Esophagus muscularis mucosa (tissue), 4 donors: ENCODE measurements at regions not wholly inside any gene's neighbourhood (a gene's known extent, or its start where the extent isn't known, plus 50 kb on each side); places are given as distances from the start of the nearest gene placed in this dataset.
"Not testable (repeated sequence)": the region's sequence is repeated elsewhere in the genome, so short reads cannot be mapped to it uniquely, and the experiment has no call there.

Experiments
- DNase-seq: peaks from one replicate; pipeline ENCODE4 v3.0.0-alpha.2; 2017; ENCODE audit errors: extremely low spot score
- H3K27ac ChIP-seq, 4 donors: fragments of 200-600 bp; sonication (generic); replicated peaks in 1 of 4; 1 replicate in 3 of 4; 2 replicates in 1 of 4; pipeline ENCODE4 v1.5.1; 2016 to 2019; ENCODE audit warnings: mild to moderate bottlenecking in 1 of 4
- H3K27me3 ChIP-seq, 4 donors: fragments of 200-600 bp; sonication (generic); one replicate each; pipeline versions ENCODE4 v1.5.1 to v1.6.0; 2016 to 2019
- H3K36me3 ChIP-seq, 4 donors: fragments of 200-600 bp; sonication (generic); one replicate each; pipeline ENCODE4 v1.5.1; 2016 to 2019
- H3K4me1 ChIP-seq, 4 donors: fragments of 200-600 bp; sonication (generic); one replicate each; pipeline ENCODE4 v1.5.1; 2016 to 2019
- H3K4me3 ChIP-seq, 4 donors: fragments of 200-600 bp; sonication (generic); 1 replicate in 2 of 4; 2 replicates in 2 of 4; pipeline ENCODE4 v1.5.1; 2016 to 2019; ENCODE audit warnings: mild to moderate bottlenecking in 4 of 4, moderate library complexity in 1 of 4
- H3K9me3 ChIP-seq, 4 donors: fragments of 200-600 bp; sonication (generic); 1 replicate in 3 of 4; 2 replicates in 1 of 4; pipeline ENCODE4 v1.5.1; 2016 to 2019
- EP300 ChIP-seq: sonication (generic); formaldehyde crosslinking; IDR thresholded peaks from one replicate; pipeline ENCODE4 v1.6.1; 2017; ENCODE audit warnings: antibody characterized with exemption
- POLR2A ChIP-seq: fragments of 450-650 bp; IDR thresholded peaks from one replicate; pipeline ENCODE4 v1.6.1; 2017; ENCODE audit warnings: antibody characterized with exemption, moderate library complexity, mild to moderate bottlenecking, low read depth
- POLR2AphosphoS5 ChIP-seq, 2 donors: sonication (generic); formaldehyde crosslinking; IDR thresholded peaks; one replicate each; pipeline ENCODE4 v1.6.1; 2017; ENCODE audit warnings: antibody characterized with exemption in 2 of 2
- WGBS: methylation state at CpG from one replicate; pipeline ENCODE4 v1.1.5; 2018; 5-methylcytosine and 5-hydroxymethylcytosine counted together
- intact Hi-C: fragments of 100-400 bp; cut with DNase I; formaldehyde crosslinking; loops from one replicate; pipeline ENCODE4 v1.15.1; 2023
- TF ChIP-seq, protein P1 (sequence below), 3 experiments: fragments of 200-600 bp in 2 of 3; fragments of 450-650 bp in 1 of 3; sonication (generic) in 2 of 3; IDR thresholded peaks; one replicate each; pipeline ENCODE4 v1.5.1; 2017 to 2019; ENCODE audit warnings: antibody characterized with exemption in 3 of 3, mild to moderate bottlenecking in 2 of 3, moderate library complexity in 1 of 3

DNA sequence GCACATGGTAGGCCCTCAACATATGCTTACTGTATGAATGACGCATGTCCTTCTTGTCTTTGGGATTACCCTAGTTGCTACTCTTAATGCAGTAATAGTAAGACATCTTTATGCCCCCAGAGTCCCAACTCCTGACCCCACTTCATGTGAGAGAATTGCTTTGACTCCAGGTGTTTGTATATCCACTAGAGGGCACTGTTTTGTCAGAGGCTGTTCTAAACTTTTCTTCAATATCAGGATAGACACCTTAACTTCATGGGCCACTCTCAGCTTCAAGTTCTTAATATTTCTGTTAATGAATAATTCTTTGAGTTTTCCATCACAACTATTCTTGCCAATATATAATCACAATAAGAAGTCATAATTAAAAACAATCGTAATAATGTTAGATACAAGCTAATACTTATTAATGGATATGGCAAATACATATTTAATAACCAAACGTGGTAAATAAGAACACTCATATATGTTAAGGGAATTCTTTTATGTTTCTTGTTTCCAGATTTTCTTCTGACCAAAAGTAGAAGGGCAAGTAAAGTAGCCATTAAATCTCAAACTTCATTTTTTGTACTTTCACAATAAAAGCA, 337.2 kb upstream of the DNAJC19 start:
- Histone ChIP-seq H3K4me3 (no peak overlapping the region), H3K4me1 (no peaks in the 10 kb centered on the region), H3K9me3 (peaks cover 0 to 7% (median 2%) of the 10 kb centered on the region in 4 donors), H3K36me3 (no peaks in the 10 kb centered on the region), H3K27me3 (no peaks in the 10 kb centered on the region), H3K27ac (no peak overlapping the region)
- intact Hi-C loops, result no loop called here
- TF ChIP-seq, protein P1, sequence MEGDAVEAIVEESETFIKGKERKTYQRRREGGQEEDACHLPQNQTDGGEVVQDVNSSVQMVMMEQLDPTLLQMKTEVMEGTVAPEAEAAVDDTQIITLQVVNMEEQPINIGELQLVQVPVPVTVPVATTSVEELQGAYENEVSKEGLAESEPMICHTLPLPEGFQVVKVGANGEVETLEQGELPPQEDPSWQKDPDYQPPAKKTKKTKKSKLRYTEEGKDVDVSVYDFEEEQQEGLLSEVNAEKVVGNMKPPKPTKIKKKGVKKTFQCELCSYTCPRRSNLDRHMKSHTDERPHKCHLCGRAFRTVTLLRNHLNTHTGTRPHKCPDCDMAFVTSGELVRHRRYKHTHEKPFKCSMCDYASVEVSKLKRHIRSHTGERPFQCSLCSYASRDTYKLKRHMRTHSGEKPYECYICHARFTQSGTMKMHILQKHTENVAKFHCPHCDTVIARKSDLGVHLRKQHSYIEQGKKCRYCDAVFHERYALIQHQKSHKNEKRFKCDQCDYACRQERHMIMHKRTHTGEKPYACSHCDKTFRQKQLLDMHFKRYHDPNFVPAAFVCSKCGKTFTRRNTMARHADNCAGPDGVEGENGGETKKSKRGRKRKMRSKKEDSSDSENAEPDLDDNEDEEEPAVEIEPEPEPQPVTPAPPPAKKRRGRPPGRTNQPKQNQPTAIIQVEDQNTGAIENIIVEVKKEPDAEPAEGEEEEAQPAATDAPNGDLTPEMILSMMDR (IDR thresholded peaks at IDR 0.05), result peak; percentile 18 to 55 (median 45)
- TF ChIP-seq EP300, result no peak
- WGBS, result 65% methylated on average over 3 of the region's 3 CpGs
- DNase-seq, result no peak

- H3K27me3 ChIP-seq, H3K4me3 ChIP-seq, intact Hi-C loops, H3K4me1 ChIP-seq, DNase-seq, H3K27ac ChIP-seq, H3K9me3 ChIP-seq, H3K36me3 ChIP-seq: not testable (repeated sequence)
- WGBS, result 75% methylated on average over 5 of the region's 5 CpGs
These were observed 335.0 kb upstream of the DNAJC19 start for GRCh38 chr3:181324516-181324915.

DNA sequence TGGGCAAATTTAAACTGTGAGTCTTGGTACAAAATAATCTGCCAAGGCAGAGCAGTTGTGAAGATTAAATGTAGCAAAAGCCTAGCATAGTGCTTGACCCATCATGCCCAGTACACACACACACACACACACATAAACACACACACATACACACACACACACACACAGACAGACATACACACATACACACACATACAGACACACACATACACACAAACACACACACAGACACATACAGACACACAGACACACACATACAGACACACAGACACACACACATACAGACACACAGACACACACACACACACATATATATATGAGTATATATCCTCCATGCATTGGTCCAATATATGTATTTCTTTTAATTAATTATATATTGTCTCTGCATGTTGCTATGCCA, 328.8 kb upstream of the DNAJC19 start:
- Histone ChIP-seq H3K9me3 (peaks cover 0 to 10% (median 2%) of the 10 kb centered on the region in 4 donors), H3K36me3 (no peaks in the 10 kb centered on the region), H3K4me3 (no peak overlapping the region), H3K4me1 (no peaks in the 10 kb centered on the region), H3K27me3 (no peaks in the 10 kb centered on the region), H3K27ac (no peak overlapping the region)
- intact Hi-C loops, result no loop called here
- TF ChIP-seq POLR2AphosphoS5 (IDR thresholded peaks at IDR 0.05), result no peak
- TF ChIP-seq POLR2A, result no peak
- TF ChIP-seq, protein P1 (IDR thresholded peaks at IDR 0.05), result no peak
- no peak for TF ChIP-seq EP300
- DNase-seq, result no peak

DNA sequence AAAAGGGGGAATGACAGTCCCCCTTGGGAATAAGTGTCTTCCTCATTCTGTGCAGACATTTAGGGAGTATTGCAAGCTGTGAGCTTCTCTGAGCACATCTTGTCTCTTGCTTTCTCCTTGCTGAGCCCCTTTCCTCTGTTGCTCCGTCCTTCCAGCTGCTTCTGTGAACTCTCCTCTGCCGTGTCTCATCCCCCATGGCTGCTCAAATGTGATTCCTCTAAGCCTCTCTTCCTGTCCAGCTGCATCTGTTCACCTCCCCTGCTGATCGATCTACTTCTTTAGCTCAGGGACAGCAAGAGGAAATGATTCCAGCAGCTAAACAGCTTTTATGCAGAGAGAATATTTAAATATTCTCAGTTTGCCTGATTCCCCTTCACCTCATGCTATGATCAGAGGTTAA, 328.0 kb upstream of the DNAJC19 start:
- no peak for TF ChIP-seq POLR2A
- TF ChIP-seq, protein P1 (IDR thresholded peaks at IDR 0.05), result no peak
- TF ChIP-seq EP300, result no peak
- no peak for TF ChIP-seq POLR2AphosphoS5 (IDR thresholded peaks at IDR 0.05)
- H3K9me3 ChIP-seq, result peaks cover 0 to 10% (median 2%) of the 10 kb centered on the region in 4 donors
- intact Hi-C loops, result no loop called here
- WGBS, result 13% methylated on average over 3 of the region's 3 CpGs
- H3K27me3 ChIP-seq, result no peaks in the 10 kb centered on the region
- no peak overlapping the region for H3K27ac ChIP-seq
- no peaks in the 10 kb centered on the region for H3K36me3 ChIP-seq
- H3K4me3 ChIP-seq, result no peak overlapping the region
- no peaks in the 10 kb centered on the region for H3K4me1 ChIP-seq
- no peak for DNase-seq

- WGBS, result 3% methylated on average over 1 of the region's 1 CpG
- intact Hi-C loops, result no loop called here
- H3K4me1 ChIP-seq, result no peaks in the 10 kb centered on the region
These were observed 326.9 kb upstream of the DNAJC19 start for GRCh38 chr3:181316482-181316881.

More at GRCh38 chr3:181316482-181316881, 326.9 kb upstream of the DNAJC19 start:
- Histone ChIP-seq H3K27ac (no peak overlapping the region), H3K4me3 (no peak overlapping the region), H3K27me3 (no peaks in the 10 kb centered on the region), H3K9me3 (peaks cover 0 to under 1% (median 0%) of the 10 kb centered on the region in 4 donors), H3K36me3 (no peaks in the 10 kb centered on the region)
- DNase-seq, result no peak
- TF ChIP-seq, protein P1 (IDR thresholded peaks at IDR 0.05), result no peak
- TF ChIP-seq EP300 (no peak), POLR2AphosphoS5 (IDR thresholded peaks at IDR 0.05) (no peak), POLR2A (no peak)
